ENCODE measurements at regions not wholly inside any gene's neighbourhood (a gene's known extent, or its start where the extent isn't known, plus 50 kb on each side); places are given as distances from the start of the nearest gene placed in this dataset.

DNA sequence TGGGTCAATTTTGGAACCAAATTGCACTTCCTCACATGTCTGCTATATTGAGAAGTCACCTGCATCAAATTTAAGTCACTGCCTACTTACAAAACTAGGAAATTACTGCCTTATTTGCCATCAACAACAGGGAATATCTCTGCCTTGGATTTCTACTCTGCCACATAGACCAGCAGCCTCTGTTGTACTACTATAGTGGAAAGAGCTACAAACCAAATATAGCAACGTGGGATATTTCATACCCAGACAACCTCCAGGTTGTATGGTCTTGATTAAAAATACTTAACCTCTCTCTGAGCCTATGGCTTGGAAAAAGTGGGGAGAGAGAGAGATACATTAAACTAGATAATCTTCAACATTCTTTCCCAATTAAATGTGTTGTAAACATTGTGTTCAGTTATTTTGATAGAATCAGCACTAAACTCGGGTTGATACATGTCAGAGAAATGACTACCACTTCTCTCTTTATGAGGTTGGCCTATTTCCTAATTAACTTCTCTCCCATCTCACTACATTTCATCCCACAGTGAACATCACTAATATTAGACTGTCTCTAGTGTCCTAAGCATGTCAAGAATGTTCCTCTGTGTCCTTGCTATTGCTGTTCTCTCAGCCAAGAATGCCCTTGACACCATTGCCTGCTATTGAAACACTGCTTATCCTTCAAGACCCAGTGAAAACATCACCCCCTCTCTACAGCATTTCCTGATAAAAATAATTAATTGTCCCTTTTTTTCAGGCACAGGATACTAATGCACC, 421.2 kb downstream of the IPMK start:
- peak; percentile 4 for DNase-seq
- H3K9me3 ChIP-seq (replicated peaks; ENCODE audit: control insufficient read depth, low read depth, low read length) = no peaks in the 10 kb centered on the region

DNA sequence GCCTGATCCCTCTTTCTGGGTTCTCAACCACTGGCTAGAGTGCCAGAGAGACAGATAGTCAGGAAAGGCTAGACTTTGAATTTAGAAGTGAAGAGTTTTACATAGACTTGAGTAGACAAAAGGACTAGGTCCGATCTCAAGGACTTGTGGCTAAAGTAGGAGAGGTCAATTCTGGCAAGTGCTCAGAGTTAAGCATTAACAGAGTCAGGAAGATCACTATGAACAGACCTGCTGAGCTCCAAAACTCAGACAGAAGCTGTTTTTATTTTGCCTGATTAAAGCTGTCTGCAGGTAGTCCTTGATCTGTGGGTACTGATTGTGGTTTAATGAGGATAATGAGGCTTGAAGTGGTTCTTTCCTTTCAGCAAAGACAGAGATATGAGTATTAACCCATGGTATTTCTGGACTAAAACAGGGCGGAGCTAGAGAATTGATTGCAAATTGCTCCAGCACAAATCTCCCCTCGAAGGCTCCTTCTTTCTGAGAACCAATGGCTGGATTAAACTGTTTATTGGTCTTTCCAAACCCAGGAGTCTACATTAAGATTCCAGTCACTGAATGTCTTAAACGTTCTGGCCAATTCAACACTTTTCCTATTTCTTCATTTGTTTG, 423.2 kb downstream of the IPMK start:
- no peaks in the 10 kb centered on the region for H3K9me3 ChIP-seq (replicated peaks; ENCODE audit: control insufficient read depth, low read depth, low read length)
- H3K27me3 ChIP-seq (ENCODE audit: control insufficient read depth, insufficient read depth, low read length) = no peaks in the 10 kb centered on the region
- H3K4me1 ChIP-seq (ENCODE audit: control insufficient read depth, insufficient read depth, low read length) = no peaks in the 10 kb centered on the region
- WGBS (ENCODE audit: insufficient coverage) = 71% methylated on average over 3 of the region's 4 CpGs
- H3K27ac ChIP-seq (ENCODE audit: low read length) = no peak overlapping the region
- no peak for DNase-seq
- H3K4me3 ChIP-seq (ENCODE audit: low read length) = no peak overlapping the region
- H3K36me3 ChIP-seq (ENCODE audit: control insufficient read depth, insufficient read depth, low read length) = no peaks in the 10 kb centered on the region

More for the DNA sequence above, 421.2 kb downstream of the IPMK start:
- no peak overlapping the region for H3K27ac ChIP-seq (ENCODE audit: low read length)
- no peaks in the 10 kb centered on the region for H3K27me3 ChIP-seq (ENCODE audit: control insufficient read depth, insufficient read depth, low read length)
- no peaks in the 10 kb centered on the region for H3K4me1 ChIP-seq (ENCODE audit: control insufficient read depth, insufficient read depth, low read length)
- no CpG with 5 or more reads among the region's 2 CpGs for WGBS (ENCODE audit: insufficient coverage)
- H3K4me3 ChIP-seq (ENCODE audit: low read length) = no peak overlapping the region
- H3K36me3 ChIP-seq (ENCODE audit: control insufficient read depth, insufficient read depth, low read length) = no peaks in the 10 kb centered on the region

GRCh38 chr10:57830877-57831560, 436.7 kb downstream of the IPMK start:
- H3K27ac ChIP-seq (ENCODE audit: low read length) = no peak overlapping the region
- DNase-seq = no peak
- no peak overlapping the region for H3K4me3 ChIP-seq (ENCODE audit: low read length)
- 63% methylated on average over 1 of the region's 1 CpG for WGBS (ENCODE audit: insufficient coverage)
- H3K36me3 ChIP-seq (ENCODE audit: control insufficient read depth, insufficient read depth, low read length) = no peaks in the 10 kb centered on the region
- no peaks in the 10 kb centered on the region for H3K9me3 ChIP-seq (replicated peaks; ENCODE audit: control insufficient read depth, low read depth, low read length)
- H3K27me3 ChIP-seq (ENCODE audit: control insufficient read depth, insufficient read depth, low read length) = no peaks in the 10 kb centered on the region
- no peaks in the 10 kb centered on the region for H3K4me1 ChIP-seq (ENCODE audit: control insufficient read depth, insufficient read depth, low read length)

DNA sequence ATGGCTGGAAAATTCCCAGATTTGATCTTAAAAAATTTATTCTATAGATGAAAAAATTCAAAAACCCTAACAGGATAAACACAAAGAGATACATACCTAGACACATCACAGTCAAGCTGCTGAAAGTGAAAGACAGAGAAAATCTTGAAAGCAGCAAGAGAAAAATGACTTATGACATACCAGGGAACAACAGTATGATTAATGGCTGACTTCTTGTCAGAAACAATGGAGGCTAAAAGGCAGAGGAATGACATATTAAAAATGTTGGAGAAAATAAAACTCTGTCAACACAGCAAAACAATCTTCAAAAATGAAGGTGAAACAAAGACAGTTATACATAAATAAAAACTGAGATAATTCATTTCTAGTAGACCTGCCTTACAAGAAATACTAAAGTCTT, 442.7 kb downstream of the IPMK start:
- no peaks in the 10 kb centered on the region for H3K4me1 ChIP-seq (ENCODE audit: control insufficient read depth, insufficient read depth, low read length)
- no peaks in the 10 kb centered on the region for H3K9me3 ChIP-seq (replicated peaks; ENCODE audit: control insufficient read depth, low read depth, low read length)
- H3K36me3 ChIP-seq (ENCODE audit: control insufficient read depth, insufficient read depth, low read length) = no peaks in the 10 kb centered on the region
- no peak overlapping the region for H3K4me3 ChIP-seq (ENCODE audit: low read length)
- no peak for DNase-seq
- no peaks in the 10 kb centered on the region for H3K27me3 ChIP-seq (ENCODE audit: control insufficient read depth, insufficient read depth, low read length)
- no peak overlapping the region for H3K27ac ChIP-seq (ENCODE audit: low read length)

DNA sequence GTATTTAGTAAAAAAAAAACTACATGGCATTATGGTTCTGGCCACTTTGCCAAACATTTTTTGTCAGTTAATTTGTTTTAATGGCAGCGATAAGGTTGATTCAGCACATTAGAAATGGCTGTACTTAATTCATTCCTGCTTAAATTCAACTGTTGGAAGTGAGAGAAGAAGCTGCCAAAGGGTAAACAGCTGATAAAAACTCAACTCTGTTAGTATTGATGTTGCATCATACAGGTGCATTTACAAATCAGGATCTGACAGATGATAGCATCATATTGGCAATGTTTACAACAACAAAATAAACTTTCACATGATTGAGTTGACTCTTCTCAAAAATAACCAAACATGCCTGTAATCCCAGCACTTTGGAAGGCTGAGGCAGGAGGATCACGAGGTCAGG, 444.3 kb downstream of the IPMK start:
- no peaks in the 10 kb centered on the region for H3K9me3 ChIP-seq (replicated peaks; ENCODE audit: control insufficient read depth, low read depth, low read length)
- DNase-seq = no peak
- no peak overlapping the region for H3K4me3 ChIP-seq (ENCODE audit: low read length)
- H3K27me3 ChIP-seq (ENCODE audit: control insufficient read depth, insufficient read depth, low read length) = no peaks in the 10 kb centered on the region
- WGBS (ENCODE audit: insufficient coverage) = no CpG with 5 or more reads among the region's 2 CpGs
- no peaks in the 10 kb centered on the region for H3K4me1 ChIP-seq (ENCODE audit: control insufficient read depth, insufficient read depth, low read length)
- H3K36me3 ChIP-seq (ENCODE audit: control insufficient read depth, insufficient read depth, low read length) = no peaks in the 10 kb centered on the region
- H3K27ac ChIP-seq (ENCODE audit: low read length) = no peak overlapping the region

DNA sequence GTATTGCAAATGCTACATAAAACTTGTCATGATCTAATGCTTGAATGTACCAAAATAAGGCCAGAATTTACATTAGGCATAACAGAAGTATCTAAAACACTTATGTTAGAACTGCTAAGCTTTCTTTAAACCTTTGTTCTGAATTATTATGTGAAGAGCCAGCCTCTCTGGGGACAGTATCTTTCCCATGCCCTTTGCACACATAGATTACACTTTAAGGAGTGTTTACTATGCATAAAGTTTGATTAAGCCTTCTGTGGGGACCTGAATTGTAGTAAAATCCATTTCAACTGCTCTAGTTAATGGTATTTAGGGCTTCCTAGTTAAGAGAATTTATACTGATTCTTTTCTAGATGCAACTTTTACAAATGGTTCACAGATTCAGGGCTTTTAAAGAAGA, 444.7 kb downstream of the IPMK start:
- Histone ChIP-seq H3K27ac (ENCODE audit: low read length) (no peak overlapping the region), H3K27me3 (ENCODE audit: control insufficient read depth, insufficient read depth, low read length) (no peaks in the 10 kb centered on the region), H3K36me3 (ENCODE audit: control insufficient read depth, insufficient read depth, low read length) (no peaks in the 10 kb centered on the region), H3K9me3 (replicated peaks; ENCODE audit: control insufficient read depth, low read depth, low read length) (no peaks in the 10 kb centered on the region), H3K4me1 (ENCODE audit: control insufficient read depth, insufficient read depth, low read length) (no peaks in the 10 kb centered on the region), H3K4me3 (ENCODE audit: low read length) (no peak overlapping the region)
- no peak for DNase-seq

GRCh38 chr10:57818522-57818921, 449.2 kb downstream of the IPMK start:
- no peaks in the 10 kb centered on the region for H3K4me1 ChIP-seq (ENCODE audit: control insufficient read depth, insufficient read depth, low read length)
- 82% methylated on average over 1 of the region's 1 CpG for WGBS (ENCODE audit: insufficient coverage)
- no peaks in the 10 kb centered on the region for H3K36me3 ChIP-seq (ENCODE audit: control insufficient read depth, insufficient read depth, low read length)
- H3K4me3 ChIP-seq (ENCODE audit: low read length) = no peak overlapping the region
- no peaks in the 10 kb centered on the region for H3K27me3 ChIP-seq (ENCODE audit: control insufficient read depth, insufficient read depth, low read length)
- H3K27ac ChIP-seq (ENCODE audit: low read length) = no peak overlapping the region
- H3K9me3 ChIP-seq (replicated peaks; ENCODE audit: control insufficient read depth, low read depth, low read length) = no peaks in the 10 kb centered on the region
- no peak for DNase-seq

DNA sequence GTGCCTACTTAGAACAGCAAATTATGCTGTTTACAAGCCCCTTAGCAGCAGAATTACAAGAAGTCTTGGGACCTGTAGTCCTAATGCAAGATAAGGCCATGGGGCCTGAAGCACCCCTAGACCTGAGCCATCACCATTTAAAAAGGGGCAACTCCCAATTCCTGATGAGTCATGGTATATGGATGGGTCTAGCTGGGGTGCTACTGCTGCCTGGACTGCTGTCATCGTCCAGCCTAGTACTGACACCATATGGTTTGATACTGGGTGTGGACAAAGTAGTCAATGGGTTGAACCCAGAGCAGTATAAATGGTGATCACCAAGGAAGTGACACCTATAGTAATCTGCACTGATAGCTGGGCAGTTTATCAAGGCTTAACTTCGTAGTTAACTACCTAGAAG, 450.0 kb downstream of the IPMK start:
- DNase-seq = no peak
- no peaks in the 10 kb centered on the region for H3K9me3 ChIP-seq (replicated peaks; ENCODE audit: control insufficient read depth, low read depth, low read length)
- H3K36me3 ChIP-seq (ENCODE audit: control insufficient read depth, insufficient read depth, low read length) = no peaks in the 10 kb centered on the region
- no peak overlapping the region for H3K4me3 ChIP-seq (ENCODE audit: low read length)
- no peak overlapping the region for H3K27ac ChIP-seq (ENCODE audit: low read length)
- WGBS (ENCODE audit: insufficient coverage) = 62% methylated on average over 2 of the region's 2 CpGs
- H3K27me3 ChIP-seq (ENCODE audit: control insufficient read depth, insufficient read depth, low read length) = no peaks in the 10 kb centered on the region
- H3K4me1 ChIP-seq (ENCODE audit: control insufficient read depth, insufficient read depth, low read length) = no peaks in the 10 kb centered on the region

DNA sequence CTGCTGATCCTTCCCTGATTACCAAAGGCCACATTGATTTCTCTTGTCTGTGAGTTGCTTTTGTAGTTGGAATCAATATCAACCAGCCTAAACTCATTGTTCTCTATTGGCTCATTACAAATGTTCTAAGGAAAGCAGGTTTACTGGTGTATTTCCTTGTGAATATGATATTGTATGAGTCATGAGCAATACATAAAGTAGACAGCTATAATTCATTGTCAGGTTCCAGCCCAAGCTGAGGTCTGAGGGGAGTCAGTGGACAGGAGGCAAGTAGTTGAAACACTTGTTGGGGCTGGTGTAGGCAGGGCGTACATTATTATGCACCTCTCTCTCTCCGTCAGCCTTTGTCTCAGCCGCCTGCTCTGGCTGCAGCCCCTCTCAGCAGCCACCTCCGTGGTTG, 451.7 kb downstream of the IPMK start:
- Histone ChIP-seq H3K4me3 (ENCODE audit: low read length) (no peak overlapping the region), H3K27me3 (ENCODE audit: control insufficient read depth, insufficient read depth, low read length) (no peaks in the 10 kb centered on the region), H3K4me1 (ENCODE audit: control insufficient read depth, insufficient read depth, low read length) (no peaks in the 10 kb centered on the region), H3K9me3 (replicated peaks; ENCODE audit: control insufficient read depth, low read depth, low read length) (no peaks in the 10 kb centered on the region), H3K36me3 (ENCODE audit: control insufficient read depth, insufficient read depth, low read length) (no peaks in the 10 kb centered on the region), H3K27ac (ENCODE audit: low read length) (no peak overlapping the region)
- WGBS (ENCODE audit: insufficient coverage) = 63% methylated on average over 1 of the region's 4 CpGs
- DNase-seq = no peak

GRCh38 chr10:57809961-57810360, 457.7 kb downstream of the IPMK start:
- Histone ChIP-seq H3K27ac (ENCODE audit: low read length) (no peak overlapping the region), H3K4me3 (ENCODE audit: low read length) (no peak overlapping the region), H3K27me3 (ENCODE audit: control insufficient read depth, insufficient read depth, low read length) (no peaks in the 10 kb centered on the region), H3K9me3 (replicated peaks; ENCODE audit: control insufficient read depth, low read depth, low read length) (no peaks in the 10 kb centered on the region), H3K4me1 (ENCODE audit: control insufficient read depth, insufficient read depth, low read length) (no peaks in the 10 kb centered on the region), H3K36me3 (ENCODE audit: control insufficient read depth, insufficient read depth, low read length) (no peaks in the 10 kb centered on the region)
- DNase-seq = no peak
- no CpG with 5 or more reads among the region's 1 CpG for WGBS (ENCODE audit: insufficient coverage)

All from muscle of leg (tissue), 3 donors.